WTC11 (cell line): ENCODE measurements at regions not wholly inside any gene's neighbourhood (a gene's known extent, or its start where the extent isn't known, plus 50 kb on each side); places are given as distances from the start of the nearest gene placed in this dataset.

ENCODE experiments used
- CBFB ChIP-seq: sonication (generic); formaldehyde crosslinking; IDR thresholded peaks from 2 replicates; pipeline ENCODE4 v1.8.1; 2022; ENCODE audit warnings: mild to moderate bottlenecking, low read depth, missing genetic modification reagents
- CREM ChIP-seq: sonication (generic); formaldehyde crosslinking; IDR thresholded peaks from 2 replicates; pipeline ENCODE4 v1.8.1; 2022; ENCODE audit warnings: mild to moderate bottlenecking, missing genetic modification reagents, moderate library complexity
- CTCF ChIP-seq: fragments of 200-600 bp; IDR thresholded peaks from 2 replicates; pipeline ENCODE4 v1.8.0; 2022; ENCODE audit warnings: antibody characterized with exemption
- ESRRA ChIP-seq: sonication (generic); formaldehyde crosslinking; IDR thresholded peaks from 2 replicates; pipeline ENCODE4 v1.8.1; 2022; ENCODE audit warnings: mild to moderate bottlenecking, missing genetic modification reagents, borderline replicate concordance
- HMGXB4 ChIP-seq: sonication (generic); formaldehyde crosslinking; IDR thresholded peaks from 2 replicates; pipeline ENCODE4 v1.8.1; 2023; ENCODE audit warnings: mild to moderate bottlenecking, moderate library complexity, missing genetic modification reagents
- IRF1 ChIP-seq: sonication (generic); formaldehyde crosslinking; IDR thresholded peaks from 2 replicates; pipeline ENCODE4 v1.8.0; 2023; ENCODE audit warnings: missing genetic modification reagents
- JUN ChIP-seq: sonication (generic); formaldehyde crosslinking; IDR thresholded peaks from 2 replicates; pipeline ENCODE4 v1.8.0; 2023; ENCODE audit warnings: mild to moderate bottlenecking, missing genetic modification reagents
- MAX ChIP-seq: sonication (generic); formaldehyde crosslinking; IDR thresholded peaks from 2 replicates; pipeline ENCODE4 v1.8.0; 2022; ENCODE audit warnings: mild to moderate bottlenecking, missing genetic modification reagents
- MXD4 ChIP-seq: fragments of 250-450 bp; sonication (Bioruptor Pico); IDR thresholded peaks from 2 replicates; pipeline ENCODE4 v1.8.0; 2021; ENCODE audit warnings: mild to moderate bottlenecking, moderate library complexity, borderline replicate concordance
- SP1 ChIP-seq: sonication (generic); formaldehyde crosslinking; conservative IDR thresholded peaks from 2 replicates; pipeline ENCODE4 v1.8.1; 2022; ENCODE audit warnings: missing genetic modification reagents
- TEAD1 ChIP-seq: sonication (generic); formaldehyde crosslinking; IDR thresholded peaks from 2 replicates; pipeline ENCODE4 v1.8.0; 2022; ENCODE audit warnings: mild to moderate bottlenecking, missing genetic modification reagents
- USF2 ChIP-seq: sonication (generic); formaldehyde crosslinking; IDR thresholded peaks from 2 replicates; pipeline ENCODE4 v1.8.1; 2023; ENCODE audit warnings: mild to moderate bottlenecking, missing genetic modification reagents, moderate library complexity
- ZNF512 ChIP-seq: sonication (generic); formaldehyde crosslinking; IDR thresholded peaks from 2 replicates; pipeline ENCODE4 v1.8.1; 2022; ENCODE audit warnings: missing genetic modification reagents, borderline replicate concordance

GRCh38 chr5:144671066-144671465, 500.4 kb downstream of the KCTD16 start:
- TF ChIP-seq CTCF: no peak
- no peak for TF ChIP-seq CBFB (CRISPR knock-in tag)
- TF ChIP-seq MAX (CRISPR knock-in tag): no peak
- TF ChIP-seq ESRRA (CRISPR knock-in tag): no peak
- TF ChIP-seq SP1 (CRISPR knock-in tag): no peak
- TF ChIP-seq TEAD1 (CRISPR knock-in tag): no peak
- no peak for TF ChIP-seq JUN (CRISPR knock-in tag)
- TF ChIP-seq CREM (CRISPR knock-in tag): no peak
- no peak for TF ChIP-seq IRF1
- TF ChIP-seq HMGXB4 (CRISPR knock-in tag): no peak
- TF ChIP-seq MXD4 (CRISPR knock-in tag): no peak
- no peak for TF ChIP-seq USF2 (CRISPR knock-in tag)
- TF ChIP-seq ZNF512 (CRISPR knock-in tag): no peak
